HEK293T (cell line): ENCODE measurements at regions not wholly inside any gene's neighbourhood (a gene's known extent, or its start where the extent isn't known, plus 50 kb on each side); places are given as distances from the start of the nearest gene placed in this dataset.

Source experiments
- ARNT ChIP-seq: fragments of 450-650 bp; IDR thresholded peaks from 2 replicates; pipeline ENCODE4 v1.6.1; 2017; ENCODE audit warnings: mild to moderate bottlenecking
- BHLHE40 ChIP-seq: fragments of 450-650 bp; IDR thresholded peaks from 2 replicates; pipeline ENCODE4 v1.6.1; 2016; ENCODE audit warnings: mild to moderate bottlenecking, moderate library complexity, borderline replicate concordance
- ELF4 ChIP-seq: fragments of 450-650 bp; IDR thresholded peaks from 2 replicates; pipeline ENCODE4 v1.6.1; 2017; ENCODE audit warnings: antibody characterized with exemption
- FOXA1 ChIP-seq: fragments of 450-650 bp; IDR thresholded peaks from 2 replicates; pipeline ENCODE4 v1.6.1; 2016; ENCODE audit warnings: mild to moderate bottlenecking
- FOXK2 ChIP-seq: fragments of 450-650 bp; IDR thresholded peaks from 2 replicates; pipeline ENCODE4 v1.6.1; 2016; ENCODE audit warnings: mild to moderate bottlenecking
- FOXM1 ChIP-seq: fragments of 450-650 bp; IDR thresholded peaks from 2 replicates; pipeline ENCODE4 v1.6.1; 2017; ENCODE audit warnings: mild to moderate bottlenecking, borderline replicate concordance
- SP1 ChIP-seq: fragments of 450-650 bp; IDR thresholded peaks from 2 replicates; pipeline ENCODE4 v1.6.1; 2017
- TF ChIP-seq, protein P1 (sequence below): fragments of 450-650 bp; IDR thresholded peaks from 2 replicates; pipeline ENCODE4 v1.6.1; 2016

DNA sequence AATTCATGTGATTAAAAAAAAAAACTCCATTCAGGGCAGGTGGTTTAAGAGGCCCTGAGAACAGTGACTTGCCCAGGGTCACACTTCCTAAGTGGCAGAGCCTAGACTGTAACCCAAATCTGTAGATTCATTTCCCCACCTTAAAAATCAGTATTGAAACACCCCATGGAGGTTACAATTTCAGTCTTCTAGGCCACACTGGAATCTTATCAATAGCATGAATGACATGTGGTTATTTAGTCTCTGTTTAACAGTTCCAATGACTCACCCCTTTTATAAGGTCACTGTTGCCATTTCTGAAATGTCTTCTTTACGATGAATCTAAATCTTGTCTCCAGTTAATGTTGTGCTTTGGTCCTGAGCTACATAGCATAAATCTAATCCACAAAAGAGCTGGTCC, 262.3 kb upstream of the GRIP1 start:
- no peak for TF ChIP-seq BHLHE40
- TF ChIP-seq SP1: no peak
- TF ChIP-seq, protein P1, sequence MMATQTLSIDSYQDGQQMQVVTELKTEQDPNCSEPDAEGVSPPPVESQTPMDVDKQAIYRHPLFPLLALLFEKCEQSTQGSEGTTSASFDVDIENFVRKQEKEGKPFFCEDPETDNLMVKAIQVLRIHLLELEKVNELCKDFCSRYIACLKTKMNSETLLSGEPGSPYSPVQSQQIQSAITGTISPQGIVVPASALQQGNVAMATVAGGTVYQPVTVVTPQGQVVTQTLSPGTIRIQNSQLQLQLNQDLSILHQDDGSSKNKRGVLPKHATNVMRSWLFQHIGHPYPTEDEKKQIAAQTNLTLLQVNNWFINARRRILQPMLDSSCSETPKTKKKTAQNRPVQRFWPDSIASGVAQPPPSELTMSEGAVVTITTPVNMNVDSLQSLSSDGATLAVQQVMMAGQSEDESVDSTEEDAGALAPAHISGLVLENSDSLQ: 0 out of 2 replicates have a peak, but pooled peaks have one; percentile 34
- no peak for TF ChIP-seq FOXA1
- TF ChIP-seq FOXK2: no peak
- no peak for TF ChIP-seq ARNT
- TF ChIP-seq ELF4: no peak
- no peak for TF ChIP-seq FOXM1
